GM13976 (cell line): ENCODE measurements at regions not wholly inside any gene's neighbourhood (a gene's known extent, or its start where the extent isn't known, plus 50 kb on each side); places are given as distances from the start of the nearest gene placed in this dataset.

Experiments used
- DNase-seq: peaks from one replicate; pipeline ENCODE4 v3.0.0; 2012; ENCODE audit warnings: low spot score
- in situ Hi-C: fragments of 300-500 bp; cut with MboI; formaldehyde crosslinking; loops from one replicate; pipeline ENCODE4 v1.12.0; 2022; ENCODE audit warnings: low sequenced_read_pairs, mixed read lengths, inconsistent platforms; ENCODE audit not compliant: unreplicated experiment
- TF ChIP-seq, protein P1 (sequence below): IDR thresholded peaks from 2 replicates; pipeline ENCODE4 v1.5.1; 2012; ENCODE audit warnings: borderline replicate concordance, mild to moderate bottlenecking; ENCODE audit not compliant: insufficient read depth; ENCODE audit errors: extremely low read depth, missing control alignments, control extremely low read depth

DNA sequence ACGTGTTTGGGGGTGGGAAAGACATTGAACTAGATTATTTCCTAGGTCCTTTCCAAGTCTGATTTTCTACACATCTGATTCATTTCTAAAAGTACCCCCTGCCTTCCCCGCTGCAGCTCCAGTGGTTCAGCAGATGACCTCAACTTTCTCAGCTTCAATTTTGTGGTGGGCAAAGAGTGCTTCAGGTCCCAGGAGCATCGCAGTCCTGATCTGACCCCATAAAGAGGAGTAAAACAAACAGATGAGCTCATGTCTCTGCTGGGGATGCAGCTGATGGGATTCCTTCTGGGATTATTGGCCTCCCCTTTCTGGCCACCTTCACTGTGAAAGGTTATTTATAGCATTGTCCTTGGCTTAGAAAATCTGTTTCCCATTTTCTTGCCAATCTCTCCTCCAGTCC is 337.0 kb upstream of the PLXNA2 start:
- no peak for DNase-seq
- TF ChIP-seq, protein P1, sequence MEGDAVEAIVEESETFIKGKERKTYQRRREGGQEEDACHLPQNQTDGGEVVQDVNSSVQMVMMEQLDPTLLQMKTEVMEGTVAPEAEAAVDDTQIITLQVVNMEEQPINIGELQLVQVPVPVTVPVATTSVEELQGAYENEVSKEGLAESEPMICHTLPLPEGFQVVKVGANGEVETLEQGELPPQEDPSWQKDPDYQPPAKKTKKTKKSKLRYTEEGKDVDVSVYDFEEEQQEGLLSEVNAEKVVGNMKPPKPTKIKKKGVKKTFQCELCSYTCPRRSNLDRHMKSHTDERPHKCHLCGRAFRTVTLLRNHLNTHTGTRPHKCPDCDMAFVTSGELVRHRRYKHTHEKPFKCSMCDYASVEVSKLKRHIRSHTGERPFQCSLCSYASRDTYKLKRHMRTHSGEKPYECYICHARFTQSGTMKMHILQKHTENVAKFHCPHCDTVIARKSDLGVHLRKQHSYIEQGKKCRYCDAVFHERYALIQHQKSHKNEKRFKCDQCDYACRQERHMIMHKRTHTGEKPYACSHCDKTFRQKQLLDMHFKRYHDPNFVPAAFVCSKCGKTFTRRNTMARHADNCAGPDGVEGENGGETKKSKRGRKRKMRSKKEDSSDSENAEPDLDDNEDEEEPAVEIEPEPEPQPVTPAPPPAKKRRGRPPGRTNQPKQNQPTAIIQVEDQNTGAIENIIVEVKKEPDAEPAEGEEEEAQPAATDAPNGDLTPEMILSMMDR: no peak
- in situ Hi-C loops: no loop called here

DNA sequence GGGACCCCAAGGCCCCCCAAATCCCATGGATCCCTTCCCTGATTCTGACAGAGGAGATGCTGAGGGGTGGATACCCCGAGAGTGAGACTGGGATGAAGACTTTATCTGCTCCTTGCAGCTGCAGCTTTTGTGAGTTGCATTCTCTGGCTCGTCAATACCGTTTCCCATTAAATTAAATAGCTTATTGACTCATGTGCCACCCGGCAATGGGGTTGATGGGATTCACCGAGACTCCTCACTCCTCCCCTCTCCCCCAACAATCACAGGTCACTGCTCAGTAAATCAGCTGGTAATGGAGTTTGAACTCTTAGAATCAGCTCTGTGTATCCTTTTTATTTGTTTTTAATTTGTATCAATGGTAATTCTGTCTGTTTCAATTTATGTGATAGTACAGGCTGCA is 337.5 kb upstream of the PLXNA2 start:
- TF ChIP-seq, protein P1: no peak
- in situ Hi-C loops: no loop called here
- no peak for DNase-seq

DNA sequence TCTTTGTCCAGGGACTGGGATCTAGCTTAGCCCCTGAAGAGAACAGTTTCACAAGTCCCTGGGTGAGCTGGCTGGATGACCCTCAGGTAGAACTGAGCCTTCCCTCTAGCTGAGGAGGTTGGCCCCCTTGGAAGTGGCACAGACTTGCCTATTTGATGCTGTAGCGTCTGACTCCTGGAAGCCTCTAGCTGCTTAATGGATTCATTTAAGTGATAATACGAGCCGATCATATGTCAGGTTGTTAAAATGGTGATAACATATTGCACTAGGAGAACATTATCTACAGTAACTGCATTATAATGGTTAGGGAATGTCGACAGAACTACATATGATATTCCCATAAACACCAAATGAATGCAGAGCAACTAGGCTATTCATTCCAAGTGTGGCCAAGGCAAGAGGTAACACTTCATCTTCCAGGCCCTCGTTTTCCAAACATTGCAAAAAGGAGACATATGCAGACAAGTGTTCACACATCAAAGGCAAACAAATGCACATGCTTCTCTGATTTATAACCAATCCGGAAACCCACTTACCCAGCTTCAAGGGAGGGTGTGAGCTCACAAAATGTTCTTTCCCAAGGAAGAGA is 340.1 kb upstream of the PLXNA2 start:
- no peak for DNase-seq
- in situ Hi-C loops: no loop called here
- TF ChIP-seq, protein P1: no peak

DNA sequence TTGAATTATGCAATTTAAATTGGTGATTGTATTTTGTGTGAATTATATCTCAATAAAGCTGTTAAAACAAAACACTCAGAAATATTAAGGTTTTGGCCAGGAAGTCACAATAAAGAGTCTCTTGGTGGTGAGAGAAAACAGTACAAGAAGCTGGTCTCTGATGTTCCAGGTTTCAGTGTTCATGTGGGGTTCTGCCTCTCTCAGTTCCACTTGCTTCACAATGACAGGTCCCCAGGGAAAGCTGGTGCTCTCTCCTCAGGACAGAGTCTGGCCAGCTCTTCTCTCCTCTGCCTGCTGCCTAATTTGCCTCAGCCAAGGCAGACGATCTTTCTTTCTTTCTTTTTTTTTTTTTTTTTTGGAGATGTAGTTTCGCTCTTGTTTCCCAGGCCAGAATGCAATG is 342.9 kb upstream of the PLXNA2 start:
- TF ChIP-seq, protein P1: no peak
- in situ Hi-C loops: no loop called here
- peak; percentile 8 for DNase-seq

DNA sequence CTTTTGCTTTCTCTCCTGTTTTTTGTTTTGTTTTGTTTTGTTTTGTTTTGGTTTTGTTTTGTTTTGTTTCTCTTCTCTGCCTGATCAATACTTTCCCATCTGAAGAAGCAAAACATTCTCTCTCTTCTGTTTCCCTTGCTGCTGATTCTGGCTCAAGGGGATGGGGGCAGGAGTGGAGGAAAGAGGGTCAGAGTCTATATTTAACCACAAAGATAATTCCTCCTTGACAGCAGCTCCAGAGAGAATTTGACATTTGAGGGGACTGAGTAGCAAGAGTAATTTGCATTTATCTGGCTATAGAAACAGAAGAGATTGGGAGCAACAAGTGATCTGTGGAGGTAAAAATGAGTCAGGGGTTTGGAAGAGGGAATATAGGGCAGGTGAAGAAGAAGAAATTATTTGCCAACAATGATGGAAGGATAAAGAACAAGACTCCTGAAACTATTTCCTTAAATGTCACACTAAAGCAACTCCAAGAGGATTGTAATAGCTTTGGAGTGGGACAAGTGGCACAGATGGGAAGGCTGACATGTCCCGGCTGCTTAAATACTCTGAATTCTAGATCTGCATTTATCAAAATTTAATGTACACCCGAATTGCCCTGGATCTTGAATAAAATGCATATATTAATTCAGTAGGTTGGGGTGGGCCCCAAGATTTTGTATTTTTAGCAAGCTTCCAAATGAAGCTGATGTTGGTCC is 349.3 kb upstream of the PLXNA2 start:
- TF ChIP-seq, protein P1: no peak
- in situ Hi-C loops: no loop called here
- no peak for DNase-seq

DNA sequence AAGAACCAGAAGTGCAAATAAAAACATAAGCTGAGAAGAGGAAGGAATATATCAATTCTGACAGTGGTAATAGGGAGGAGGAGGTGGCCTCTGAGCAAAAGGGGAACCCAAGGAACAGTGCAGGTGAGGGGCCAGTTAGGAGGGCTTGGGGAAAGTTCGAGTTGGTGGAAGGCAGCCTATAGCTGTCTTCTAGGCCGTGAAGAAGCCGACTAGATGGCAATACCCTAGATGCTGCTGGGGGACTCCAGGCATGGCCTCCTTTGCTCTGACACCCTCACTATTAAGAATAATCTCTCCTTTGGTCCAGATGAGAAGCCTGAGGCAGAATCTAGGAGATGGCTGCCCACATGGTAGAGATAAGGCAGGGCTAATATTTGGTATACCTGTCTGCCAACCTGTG is 351.1 kb upstream of the PLXNA2 start:
- no peak for DNase-seq
- in situ Hi-C loops: no loop called here
- TF ChIP-seq, protein P1: no peak
